HG02885 (cell line): ENCODE measurements at regions not wholly inside any gene's neighbourhood (a gene's known extent, or its start where the extent isn't known, plus 50 kb on each side); places are given as distances from the start of the nearest gene placed in this dataset.

Experiments used
- ATAC-seq: cut with Tn5 transposase; IDR thresholded peaks from one replicate; pipeline ENCODE4 v1.9.1; 2021; ENCODE audit warnings: mild to moderate bottlenecking; ENCODE audit not compliant: unreplicated experiment, poor library complexity

DNA sequence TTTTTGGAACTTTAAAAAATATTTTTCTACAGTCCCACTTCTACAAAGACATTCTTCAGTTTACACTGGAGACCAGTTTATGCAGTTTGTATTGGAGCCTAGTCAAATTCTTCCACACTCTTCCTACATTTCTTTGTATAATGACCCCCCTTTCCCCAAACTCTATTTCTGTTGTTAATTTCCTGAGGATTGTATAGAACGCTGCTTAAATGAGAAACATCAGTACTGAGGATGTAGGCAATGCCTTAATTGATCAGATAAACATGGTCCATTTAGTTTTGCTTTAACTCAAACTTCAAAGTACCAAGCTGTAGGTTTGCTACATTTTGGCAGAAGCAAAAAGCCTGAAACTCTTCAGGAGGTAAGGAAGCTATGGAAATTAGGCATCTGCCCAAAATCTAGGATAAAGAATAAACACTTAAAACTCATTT is 155.5 kb downstream of the SLC7A11 start:
- ATAC-seq = no peak

DNA sequence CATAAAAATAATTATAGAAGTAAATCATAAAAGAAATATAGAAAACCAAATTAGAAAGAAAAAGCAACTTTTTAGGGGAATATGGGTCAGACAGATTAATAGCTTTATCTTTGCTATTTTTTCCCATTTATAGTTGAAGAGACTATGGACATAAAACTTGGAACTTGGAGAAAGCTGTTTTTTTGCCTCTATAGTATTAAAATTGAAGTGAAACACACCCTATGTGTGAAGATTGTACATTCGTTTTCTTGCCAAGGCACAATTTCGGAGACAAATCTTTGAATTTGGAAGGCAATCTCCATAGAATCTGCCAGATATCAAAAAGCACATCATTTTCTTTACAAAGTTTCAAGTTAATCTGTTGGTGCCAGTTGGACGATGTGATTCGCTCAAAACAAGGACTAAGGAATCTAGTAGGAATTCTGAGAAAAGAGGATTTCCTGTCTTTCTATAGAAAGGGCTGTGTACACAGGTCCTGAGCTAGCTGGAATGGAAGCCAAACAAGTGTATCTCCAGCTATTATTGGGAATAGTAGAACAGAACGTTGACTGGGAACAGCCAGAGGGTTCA is 156.3 kb downstream of the SLC7A11 start:
- ATAC-seq = no peak

DNA sequence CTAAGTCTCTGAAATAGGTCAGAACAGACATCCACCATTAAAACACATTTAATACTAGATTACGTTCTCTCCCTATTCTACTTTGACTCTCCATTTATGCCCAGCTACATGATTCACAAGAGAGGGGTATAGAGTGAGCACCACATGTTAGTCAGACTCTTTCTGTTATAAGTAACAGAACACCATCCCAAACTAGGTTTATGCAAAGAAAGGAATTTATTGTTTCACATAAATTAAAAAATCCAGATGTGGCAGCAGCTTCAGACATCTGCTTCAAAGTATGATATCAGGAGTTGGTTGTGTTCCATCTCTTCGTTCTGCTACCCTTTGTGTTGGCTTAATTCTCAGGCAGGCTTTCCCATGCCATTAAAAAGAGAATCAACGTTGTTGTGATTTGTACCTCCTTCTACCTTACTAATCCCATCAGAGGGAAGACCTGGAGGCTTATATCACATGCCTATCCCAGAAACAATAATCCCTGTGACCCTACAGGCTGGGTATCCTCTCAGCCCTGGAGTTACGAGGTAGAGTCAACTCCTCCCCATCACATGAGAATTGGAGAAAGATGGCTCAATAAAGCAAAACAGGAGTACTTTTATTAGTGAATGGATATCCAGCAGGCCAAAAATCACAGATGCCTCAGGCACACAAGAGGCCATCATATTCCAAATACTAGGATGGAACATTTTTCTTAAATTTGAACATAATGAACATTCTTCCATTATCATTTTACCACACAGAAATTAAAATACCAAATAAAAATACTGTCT is 163.2 kb downstream of the SLC7A11 start:
- no peak for ATAC-seq

DNA sequence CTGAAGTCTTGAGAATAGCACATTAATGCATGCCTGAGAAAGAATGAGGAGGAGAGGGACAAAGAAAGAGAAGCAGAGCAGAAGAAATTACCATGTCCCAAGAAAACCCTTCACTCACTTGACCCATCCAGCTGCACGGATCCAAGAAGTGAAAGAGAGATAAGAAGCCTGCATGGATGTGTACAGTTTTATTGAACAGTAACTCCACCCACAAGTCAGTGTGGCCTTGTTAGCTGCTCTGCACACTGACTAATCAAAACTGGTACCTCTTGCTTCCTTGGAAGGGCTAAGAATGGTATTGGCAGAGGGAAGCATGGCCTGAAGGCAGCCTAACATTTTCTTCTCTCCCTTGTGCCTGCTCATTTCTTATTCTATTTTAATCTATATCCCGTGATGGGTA is 163.9 kb downstream of the SLC7A11 start:
- no peak for ATAC-seq

DNA sequence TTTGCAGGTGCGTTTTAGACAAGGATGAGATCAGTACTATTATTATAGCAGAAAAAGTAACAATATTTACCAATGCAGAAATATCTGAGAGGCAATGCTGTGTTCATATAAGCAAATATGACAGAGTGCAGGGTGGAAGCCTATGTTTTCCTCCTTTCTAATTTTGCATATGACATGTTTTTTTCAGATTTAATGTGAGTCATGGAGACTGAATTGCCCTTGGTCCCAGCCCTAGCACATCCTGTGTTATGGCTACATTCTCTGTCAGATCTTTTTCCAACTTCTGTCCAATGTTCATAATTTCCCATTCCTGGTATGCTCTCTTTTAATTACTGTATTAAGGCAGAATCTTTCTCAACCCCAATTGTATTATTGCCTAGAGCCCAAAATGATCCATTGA is 165.6 kb downstream of the SLC7A11 start:
- no peak for ATAC-seq

DNA sequence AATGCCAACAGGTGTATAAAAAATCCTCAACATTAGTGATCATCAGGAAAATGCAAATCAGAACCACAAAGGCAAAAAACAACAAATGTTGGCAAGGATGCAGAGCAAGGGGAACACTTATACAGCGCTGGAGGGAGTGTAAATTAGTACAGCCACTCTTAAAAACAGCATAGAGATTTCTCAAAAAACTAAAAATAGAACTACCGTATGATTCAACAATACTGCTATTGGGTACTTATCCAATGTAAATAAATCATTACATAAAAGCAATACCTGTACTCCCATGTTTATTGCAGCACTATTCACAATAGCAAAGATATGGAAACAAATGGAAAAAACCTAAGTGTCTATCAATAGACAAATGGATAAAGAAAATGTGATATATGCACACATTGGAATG is 171.3 kb downstream of the SLC7A11 start:
- no peak for ATAC-seq

DNA sequence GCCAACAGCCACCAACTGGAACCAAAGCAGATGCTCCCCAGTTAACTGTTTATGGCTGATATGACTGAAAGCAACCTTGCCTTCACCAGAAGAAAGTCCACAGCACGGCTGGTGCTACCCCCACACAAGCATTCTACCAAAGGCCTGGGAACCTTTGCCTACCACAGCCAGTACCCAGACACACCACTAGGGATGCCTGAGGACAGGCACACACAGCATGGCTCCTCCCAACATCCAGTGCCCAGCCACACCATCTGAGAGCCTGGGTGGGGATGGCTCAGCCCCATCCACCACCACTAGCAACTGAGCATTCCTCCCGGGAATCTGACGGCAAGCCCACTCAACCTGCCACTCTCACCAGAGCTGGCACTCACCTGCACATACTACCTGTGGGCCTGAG is 178.6 kb downstream of the SLC7A11 start:
- ATAC-seq = no peak

DNA sequence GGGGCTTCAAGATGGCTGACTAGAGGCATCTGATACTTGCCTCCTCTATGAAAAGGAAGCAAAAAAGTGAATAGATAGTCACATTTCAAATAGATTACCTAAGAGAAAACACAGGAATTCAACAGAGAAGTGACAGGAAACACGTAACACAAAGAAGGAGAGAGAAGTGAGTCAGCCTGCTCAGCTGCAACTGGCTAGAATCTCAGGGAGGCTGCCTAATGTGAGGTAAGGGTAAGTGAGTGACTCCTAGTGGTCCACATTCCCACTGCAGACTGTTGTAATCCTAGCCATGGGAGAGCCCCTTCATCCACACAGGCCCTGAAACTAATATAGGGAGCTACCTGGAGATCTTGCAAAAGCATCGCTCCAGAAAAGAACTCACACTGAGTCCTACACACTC is 179.2 kb downstream of the SLC7A11 start:
- ATAC-seq = no peak

DNA sequence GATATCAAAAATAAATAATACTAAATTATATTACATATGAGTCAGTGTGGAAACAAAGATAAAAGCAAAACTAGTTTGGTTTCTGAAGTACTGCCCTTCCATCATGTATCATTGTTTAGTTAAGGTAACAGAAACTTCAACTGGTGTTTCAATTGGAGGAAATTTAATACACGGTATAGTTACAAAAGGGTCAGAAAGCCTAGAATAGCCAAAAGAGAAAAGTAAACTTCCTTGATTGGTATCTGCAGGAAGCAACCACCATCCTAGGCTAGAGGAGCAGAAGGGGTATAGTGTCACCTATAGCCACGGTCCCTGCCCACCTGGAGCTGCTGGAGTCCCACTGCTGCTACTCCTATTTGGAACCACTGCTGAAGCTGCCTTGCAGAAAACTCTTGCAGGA is 185.6 kb downstream of the SLC7A11 start:
- no peak for ATAC-seq

DNA sequence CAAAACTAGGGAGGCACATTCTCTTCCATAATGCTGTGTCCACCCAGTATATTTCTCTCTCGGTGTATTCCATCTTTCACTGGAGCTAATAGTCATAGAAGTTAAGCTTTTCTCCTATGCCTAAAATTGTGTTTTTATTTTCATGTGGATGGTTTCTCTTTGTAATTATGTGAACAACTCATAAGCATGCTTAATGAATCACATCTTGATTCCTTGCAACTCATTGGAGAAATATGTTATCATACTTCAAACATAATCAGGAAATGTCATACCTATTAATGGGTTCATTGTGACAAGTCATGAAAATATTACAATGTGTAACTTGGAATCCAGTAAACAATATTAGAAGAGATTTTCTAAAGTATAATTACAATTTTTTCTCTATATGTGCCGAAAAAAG is 186.3 kb downstream of the SLC7A11 start:
- no peak for ATAC-seq

DNA sequence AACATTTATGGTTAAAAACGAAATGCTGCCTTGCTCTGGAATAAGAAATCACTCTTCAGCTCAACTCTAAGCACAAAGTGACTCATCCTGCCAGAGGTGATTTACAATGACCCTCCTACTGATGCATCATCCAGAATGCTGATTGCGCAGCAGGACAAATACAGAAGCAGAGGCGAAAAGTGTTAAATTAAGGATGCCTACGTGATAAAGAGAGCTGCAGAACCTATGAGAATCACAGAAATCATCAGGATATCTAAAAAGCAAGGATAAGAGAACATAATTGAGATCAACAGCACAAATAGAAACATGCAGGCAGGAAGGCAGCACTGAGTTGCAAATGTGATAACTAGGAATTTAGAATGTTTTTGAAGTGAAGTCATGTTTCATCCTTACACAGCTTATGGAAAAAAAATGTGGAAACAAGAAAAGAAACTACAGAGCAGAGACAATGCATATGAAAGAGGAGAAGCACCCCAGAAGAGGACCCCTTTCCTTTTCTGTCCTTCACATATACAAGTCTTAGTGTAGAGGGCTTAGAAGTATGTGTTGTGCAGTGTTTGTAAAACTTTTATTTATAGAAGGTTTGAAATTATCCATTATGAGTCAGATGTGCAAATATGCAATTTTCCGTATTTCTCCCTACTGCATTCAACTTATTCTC is 188.4 kb downstream of the SLC7A11 start:
- ATAC-seq = no peak

DNA sequence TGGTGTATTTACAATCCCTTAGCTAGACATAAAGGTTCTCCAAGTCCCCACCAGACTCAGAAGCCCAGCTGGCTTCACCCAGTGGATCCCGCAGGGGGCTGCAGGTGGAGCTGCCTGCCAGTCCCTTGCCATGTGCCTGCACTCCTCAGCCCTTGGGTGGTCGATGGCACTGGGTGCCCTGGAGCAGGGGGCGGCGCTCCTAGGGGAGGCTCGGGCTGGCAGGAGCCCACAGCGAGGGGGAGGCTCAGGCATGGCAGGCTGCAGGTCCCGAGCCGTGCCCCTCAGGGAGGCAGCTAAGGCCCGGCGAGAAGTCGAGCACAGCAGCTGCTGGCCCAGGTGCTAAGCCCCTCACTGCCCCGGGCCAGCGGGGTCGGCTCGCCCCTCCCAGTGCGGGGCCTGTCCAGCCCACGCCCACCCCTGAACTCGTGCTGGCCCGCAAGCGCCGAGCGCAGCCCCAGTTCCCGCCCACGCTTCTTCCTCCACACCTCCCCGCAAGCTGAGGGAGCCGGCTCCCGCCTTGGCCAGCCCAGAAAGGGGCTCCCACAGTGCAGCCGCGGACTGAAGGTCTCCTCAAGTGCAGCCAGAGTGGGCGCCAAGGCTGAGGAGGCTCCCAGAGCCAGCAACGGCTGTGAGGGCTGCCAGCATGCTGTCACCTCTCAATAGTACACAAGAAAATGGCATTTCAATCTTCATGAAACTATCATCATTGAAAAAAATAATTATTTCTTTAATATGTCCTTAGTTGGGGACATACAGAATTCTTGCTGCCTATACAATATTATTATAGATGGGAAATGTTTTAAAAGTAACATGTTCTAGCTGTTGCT is 189.1 kb downstream of the SLC7A11 start:
- ATAC-seq = no peak

DNA sequence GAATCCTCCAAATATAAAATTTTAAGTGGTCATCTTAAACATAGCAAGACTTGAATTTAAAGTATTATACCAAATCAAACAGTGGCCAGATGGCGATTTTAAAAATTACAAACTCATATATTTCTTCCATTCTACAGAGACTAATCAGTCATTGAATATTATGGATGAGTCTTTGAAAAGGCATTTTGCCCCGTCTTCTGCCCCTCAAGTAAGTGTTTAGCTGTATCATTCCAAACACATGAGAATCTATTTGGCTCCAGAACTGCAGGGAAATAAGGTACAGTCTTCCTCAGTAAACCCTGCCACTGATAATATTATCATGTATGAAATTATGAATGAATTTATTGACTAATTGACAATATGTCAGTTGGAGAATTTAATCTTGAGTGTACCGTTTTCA is 191.0 kb downstream of the SLC7A11 start:
- no peak for ATAC-seq

DNA sequence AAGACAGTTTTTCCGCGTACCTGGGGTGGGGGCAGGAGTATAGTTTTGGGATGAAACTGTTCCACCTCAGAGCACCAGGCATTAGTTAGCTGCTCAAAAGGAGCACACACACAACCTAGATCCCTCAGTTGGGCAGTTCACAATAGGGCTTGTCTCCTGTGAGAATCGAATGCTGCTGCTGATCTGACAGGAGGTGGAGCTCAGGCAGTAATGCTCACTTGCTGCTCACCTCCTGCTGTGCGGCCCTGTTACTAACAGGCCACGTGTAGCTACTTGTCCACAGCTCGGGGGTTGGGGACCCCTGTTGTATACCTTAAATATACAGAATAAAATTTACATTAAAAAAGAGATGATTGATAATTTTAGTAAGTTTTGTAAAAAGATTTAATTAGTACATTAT is 191.5 kb downstream of the SLC7A11 start:
- ATAC-seq = no peak

DNA sequence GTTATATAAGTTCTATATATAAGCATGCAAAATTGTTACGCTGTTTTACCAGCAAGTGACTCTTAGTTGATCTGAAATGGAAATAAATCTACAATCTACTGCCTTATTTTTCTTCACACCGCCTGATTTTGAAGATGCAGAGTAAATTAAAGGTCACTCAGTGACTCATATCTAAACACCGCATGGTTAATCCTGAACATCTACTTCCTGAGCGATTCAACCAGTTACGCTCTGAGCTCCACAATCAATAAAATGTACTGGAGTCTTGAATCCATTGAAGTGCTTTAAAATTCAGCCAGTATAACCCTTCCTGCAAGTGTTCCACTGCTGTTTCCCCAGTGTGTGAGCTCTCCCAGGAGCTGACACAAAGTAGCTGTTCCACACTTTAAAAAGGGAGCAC is 192.8 kb downstream of the SLC7A11 start:
- ATAC-seq = no peak

DNA sequence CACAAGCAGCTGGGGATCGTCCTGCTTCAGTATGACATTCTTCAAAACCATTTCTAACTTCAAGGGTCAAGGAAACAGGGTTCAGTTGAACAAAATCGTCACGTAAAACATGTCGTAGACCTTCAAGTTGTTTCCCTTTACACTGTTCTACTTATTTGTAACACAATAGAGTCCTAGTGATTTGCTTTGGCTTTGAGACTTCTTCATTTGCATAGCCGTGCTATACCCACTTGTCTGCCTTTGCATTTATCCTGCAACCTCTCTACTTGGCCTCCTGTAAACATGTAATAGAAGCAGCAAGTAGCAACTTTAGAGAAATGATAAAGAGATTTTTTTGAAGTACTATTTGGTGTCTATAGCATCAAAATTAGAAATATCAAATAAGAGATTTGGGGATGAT is 194.9 kb downstream of the SLC7A11 start:
- no peak for ATAC-seq

DNA sequence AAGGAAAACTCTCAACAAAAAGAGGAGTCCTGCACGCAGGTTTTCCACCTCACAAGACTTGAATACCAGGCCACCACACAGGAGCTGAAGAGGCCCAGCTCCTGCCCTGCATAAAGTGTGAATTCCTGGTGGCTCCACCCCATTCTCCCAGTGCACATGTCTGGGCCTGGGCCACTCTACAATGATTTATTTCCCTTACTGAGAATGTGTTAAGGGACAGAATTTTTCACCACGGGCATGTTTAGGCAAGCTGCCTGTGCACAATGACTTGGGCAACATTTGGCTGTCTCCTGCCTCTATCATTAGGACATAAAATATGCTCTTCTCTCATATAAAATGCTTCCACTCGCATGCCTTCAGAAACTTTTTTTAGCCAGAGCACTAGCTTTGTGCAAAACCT is 197.1 kb downstream of the SLC7A11 start:
- ATAC-seq = no peak

DNA sequence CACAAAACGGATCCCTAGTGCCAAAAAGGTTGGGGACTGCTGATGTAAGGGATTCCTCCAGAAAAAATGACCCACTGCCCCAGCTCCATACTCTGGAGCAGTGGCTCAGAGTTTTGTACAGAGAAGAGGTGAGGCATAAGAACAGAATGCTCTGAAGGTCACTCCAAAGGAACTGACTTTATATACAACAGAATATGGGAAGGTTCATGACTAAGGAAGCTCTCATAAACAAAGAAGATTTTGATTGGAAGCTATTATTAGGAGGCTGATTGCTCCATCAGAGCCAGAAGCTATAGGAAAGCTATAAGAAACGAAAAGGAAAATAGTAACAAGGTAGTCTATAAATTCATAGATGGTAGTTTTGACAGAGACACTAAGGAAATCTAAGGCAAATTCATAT is 203.1 kb downstream of the SLC7A11 start:
- no peak for ATAC-seq

DNA sequence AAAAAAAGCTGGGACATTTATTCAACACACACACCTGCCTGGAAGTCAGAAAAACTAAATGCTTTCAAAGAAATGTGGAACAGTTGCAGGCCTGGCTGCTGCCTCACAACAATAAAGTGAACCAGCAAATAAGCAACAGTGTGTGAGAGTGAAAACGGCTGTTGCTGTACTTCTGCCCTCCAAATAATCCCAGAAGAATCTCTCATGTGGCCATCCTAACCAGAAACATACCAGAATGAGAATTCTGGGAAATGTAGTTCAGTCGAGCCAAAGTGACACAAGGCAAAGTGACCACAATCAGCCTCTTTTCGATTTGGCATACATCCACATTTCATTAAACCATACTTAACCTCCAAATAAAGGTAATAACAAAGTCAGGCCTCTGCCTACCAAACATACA is 204.5 kb downstream of the SLC7A11 start:
- no peak for ATAC-seq

DNA sequence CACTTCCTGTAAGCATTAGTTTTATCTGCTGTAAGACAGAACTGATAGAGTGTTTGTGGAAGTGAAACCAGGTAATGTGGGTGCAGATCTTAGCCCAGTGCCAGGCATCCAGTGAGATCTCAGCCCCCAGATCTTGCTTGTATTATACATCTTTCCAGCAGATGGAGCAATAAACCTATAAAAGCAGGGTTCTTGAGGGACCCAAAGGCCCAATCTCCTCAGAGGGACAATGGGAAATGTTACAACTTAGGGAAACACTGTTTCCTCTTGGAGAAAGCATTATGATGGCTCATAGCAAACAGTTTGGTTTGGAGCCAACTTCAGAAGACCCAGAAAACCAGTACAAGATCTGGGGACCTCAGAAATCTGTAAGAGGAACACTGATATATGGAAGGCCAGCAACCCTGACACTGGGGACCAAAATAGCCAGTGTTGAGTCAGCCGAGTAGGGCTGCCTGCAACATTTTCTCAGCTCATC is 206.3 kb downstream of the SLC7A11 start:
- peak; percentile 100 for ATAC-seq

DNA sequence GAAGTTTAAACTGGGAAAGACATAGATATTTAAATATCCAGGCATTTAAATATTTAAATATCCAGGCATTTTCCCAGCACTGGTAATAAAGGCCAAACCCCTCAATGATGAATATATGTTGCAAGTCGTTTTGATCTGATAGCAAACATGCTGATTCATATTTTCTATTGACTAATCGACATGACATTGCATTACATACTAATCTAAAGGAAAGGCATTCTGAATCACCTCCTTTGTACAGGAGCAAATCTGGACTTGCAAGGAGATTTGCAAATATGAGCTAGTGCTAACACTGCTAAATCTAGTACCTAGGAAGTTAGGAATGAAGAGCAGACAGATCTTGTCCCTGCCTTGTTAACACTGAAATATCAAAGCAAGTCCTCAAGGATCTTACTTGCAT is 207.3 kb downstream of the SLC7A11 start:
- ATAC-seq = no peak
